Pancreas (tissue), 10 donors: ENCODE measurements at regions not wholly inside any gene's neighbourhood (a gene's known extent, or its start where the extent isn't known, plus 50 kb on each side); places are given as distances from the start of the nearest gene placed in this dataset.

Source experiments
- ATAC-seq, 4 donors: fragments of 200-7000 bp; cut with Tn5 transposase; one replicate each; pipeline versions ENCODE4 v1.8.0 to v1.9.1; 2020; ENCODE audit warnings: mild to moderate bottlenecking in 4 of 4, moderate library complexity in 4 of 4
- DNase-seq, 6 donors: peaks; one replicate each; pipeline ENCODE4 v3.0.0-alpha.2; 2020
- FAIRE-seq: peaks from 2 replicates; lab custom pipeline; 2012; peaks lifted over from hg19 to GRCh38; lab: Jason Lieb, UNC
- H3K27ac ChIP-seq, 4 donors: fragments of 200-600 bp; sonication (generic); 1 replicate in 3 of 4; 2 replicates in 1 of 4; pipeline versions ENCODE4 v1.5.0 to v1.8.0; 2020
- H3K27me3 ChIP-seq, 4 donors: fragments of 200-600 bp; one replicate each; pipeline ENCODE4 v1.8.0; 2021
- H3K36me3 ChIP-seq, 3 donors: fragments of 200-600 bp; sonication (generic) in 1 of 3; one replicate each; pipeline versions ENCODE4 v1.5.0 to v1.8.0; 2020 to 2021
- H3K4me1 ChIP-seq, 3 donors: fragments of 200-600 bp; one replicate each; pipeline ENCODE4 v1.8.0; 2021
- H3K4me3 ChIP-seq, 4 donors: fragments of 200-600 bp; sonication (generic) in 2 of 4; one replicate each; pipeline versions ENCODE4 v1.5.0 to v1.8.0; 2020 to 2021
- H3K9me3 ChIP-seq, 4 donors: fragments of 200-600 bp; one replicate each; pipeline ENCODE4 v1.8.0; 2021
- CTCF ChIP-seq, 4 donors: fragments of 200-600 bp; sonication (generic) in 3 of 4; IDR thresholded peaks; one replicate each; pipeline versions ENCODE4 v1.5.0 to v1.8.0; 2021; ENCODE audit warnings: antibody characterized with exemption in 4 of 4
- WGBS, 2 donors: extraction: QIAGEN DNeasy Blood & Tissue Kit; methylation state at CpG; one replicate each; pipeline ENCODE4 v1.1.7; 2013; 5-methylcytosine and 5-hydroxymethylcytosine counted together
- intact Hi-C, 3 donors: fragments of 100-400 bp; cut with DNase I; formaldehyde crosslinking; loops; one replicate each; pipeline versions ENCODE4 v1.11.1 to v1.14.2; 2022
- donor health status: healthy with polysubstance abuse.
- donor health status: DM: no; HTN: no; CAD: no; lungs with moderate emphysema.
- donor health status: DM: no; HTN: no; CAD: no.
- donor health status: control.
- donor health status: control.
- donor health status: Bipolar disorder and iron deficiency.
- donor health status: DM: yes; HTN: yes; CAD: no.
- donor health status: DM: no; HTN: no; CAD: no.
- donor health status: DM: no; HTN: no; CAD: no.
- donor health status: DM: yes; HTN: yes; CAD: no.

- ATAC-seq: no peak
- Histone ChIP-seq H3K4me3 (no peak overlapping the region), H3K27ac (no peak overlapping the region), H3K36me3 (no peaks in the 10 kb centered on the region), H3K4me1 (no peaks in the 10 kb centered on the region), H3K9me3 (no peaks in the 10 kb centered on the region), H3K27me3 (no peaks in the 10 kb centered on the region)
- no peak for TF ChIP-seq CTCF (IDR thresholded peaks at IDR 0.05)
- no peak for DNase-seq
- FAIRE-seq: no peak
- intact Hi-C loops: no loop called here
- WGBS, 2 donors: 49% methylated on average over 5 of the region's 5 CpGs
Measured at GRCh38 chr2:153391131-153391530, 87.4 kb downstream of the RPRM start.

- TF ChIP-seq CTCF (IDR thresholded peaks at IDR 0.05): no peak
- no peak overlapping the region for H3K27ac ChIP-seq
- no peaks in the 10 kb centered on the region for H3K36me3 ChIP-seq
- WGBS, 2 donors: 17 to 58% methylated on average over 1 of the region's 1 CpG
- no peaks in the 10 kb centered on the region for H3K4me1 ChIP-seq
- intact Hi-C loops: no loop called here
- no peaks in the 10 kb centered on the region for H3K9me3 ChIP-seq
- H3K27me3 ChIP-seq: no peaks in the 10 kb centered on the region
- ATAC-seq (no peak), DNase-seq (no peak), FAIRE-seq (no peak)
- no peak overlapping the region for H3K4me3 ChIP-seq
Measured at GRCh38 chr2:153388246-153388645, 90.3 kb downstream of the RPRM start.

- ATAC-seq (no peak), DNase-seq (no peak), FAIRE-seq (no peak)
- H3K4me1 ChIP-seq: no peaks in the 10 kb centered on the region
- WGBS, 2 donors: 60 to 74% methylated on average over 4 of the region's 4 CpGs
- no peaks in the 10 kb centered on the region for H3K27me3 ChIP-seq
- no peak overlapping the region for H3K27ac ChIP-seq
- H3K4me3 ChIP-seq: no peak overlapping the region
- no peaks in the 10 kb centered on the region for H3K36me3 ChIP-seq
- no peak for TF ChIP-seq CTCF (IDR thresholded peaks at IDR 0.05)
- intact Hi-C loops: no loop called here
- H3K9me3 ChIP-seq: no peaks in the 10 kb centered on the region
Measured at GRCh38 chr2:153387203-153387602, 91.4 kb downstream of the RPRM start.

GRCh38 chr2:153386481-153386897 is 92.1 kb downstream of the RPRM start:
- Histone ChIP-seq H3K9me3 (no peaks in the 10 kb centered on the region), H3K27me3 (no peaks in the 10 kb centered on the region), H3K36me3 (no peaks in the 10 kb centered on the region), H3K4me1 (no peaks in the 10 kb centered on the region), H3K27ac (no peak overlapping the region), H3K4me3 (no peak overlapping the region)
- TF ChIP-seq CTCF (IDR thresholded peaks at IDR 0.05): no peak
- ATAC-seq: no peak
- 46 to 47% methylated on average over 2 of the region's 2 CpGs for WGBS, 2 donors
- intact Hi-C loops: no loop called here
- FAIRE-seq: no peak
- DNase-seq: no peak

- H3K36me3 ChIP-seq: no peaks in the 10 kb centered on the region
- no peak overlapping the region for H3K27ac ChIP-seq
- H3K9me3 ChIP-seq: no peaks in the 10 kb centered on the region
- no peak for DNase-seq
- no peak for ATAC-seq
- no peak for TF ChIP-seq CTCF (IDR thresholded peaks at IDR 0.05)
- no peaks in the 10 kb centered on the region for H3K4me1 ChIP-seq
- 50 to 57% methylated on average over 3 of the region's 3 CpGs for WGBS, 2 donors
- no peaks in the 10 kb centered on the region for H3K27me3 ChIP-seq
- H3K4me3 ChIP-seq: no peak overlapping the region
- FAIRE-seq: no peak
- intact Hi-C loops: no loop called here
Measured at GRCh38 chr2:153373510-153374279, 104.9 kb downstream of the RPRM start.
